Muscle layer of colon (tissue), 2 donors: ENCODE measurements at regions not wholly inside any gene's neighbourhood (a gene's known extent, or its start where the extent isn't known, plus 50 kb on each side); places are given as distances from the start of the nearest gene placed in this dataset.

Source experiments
- H3K27ac ChIP-seq: one replicate; pipeline ENCODE4 v1.7.0; 2013; ENCODE audit warnings: low read depth, mild to moderate bottlenecking, low read length, moderate library complexity
- H3K27me3 ChIP-seq, 2 donors: one replicate each; pipeline ENCODE4 v1.7.0; 2013; ENCODE audit warnings: low read length in 2 of 2, mild to moderate bottlenecking in 2 of 2; ENCODE audit not compliant: insufficient read depth in 2 of 2, control insufficient read depth in 1 of 2
- H3K36me3 ChIP-seq: one replicate; pipeline ENCODE4 v1.7.0; 2013; ENCODE audit warnings: mild to moderate bottlenecking, low read length; ENCODE audit not compliant: insufficient read depth
- H3K4me1 ChIP-seq: one replicate; pipeline ENCODE4 v1.7.0; 2013; ENCODE audit warnings: mild to moderate bottlenecking, low read length; ENCODE audit not compliant: insufficient read depth
- H3K4me3 ChIP-seq, 2 donors: one replicate each; pipeline ENCODE4 v1.7.0; 2013; ENCODE audit warnings: low read length in 2 of 2, low read depth in 1 of 2, mild to moderate bottlenecking in 1 of 2, moderate library complexity in 1 of 2
- H3K9ac ChIP-seq: one replicate; pipeline ENCODE4 v1.7.0; 2013; ENCODE audit warnings: low read length
- H3K9me3 ChIP-seq: one replicate; pipeline ENCODE4 v1.7.0; 2013; ENCODE audit warnings: mild to moderate bottlenecking, low read length
- donor health status: abdominal sarcoma.
- donor health status: Adenocarcinoma of cecum.

GRCh38 chr1:58921342-58921741 is 137.5 kb upstream of the JUN start:
- no peaks in the 10 kb centered on the region for H3K27me3 ChIP-seq
- H3K9ac ChIP-seq, result no peak overlapping the region
- no peaks in the 10 kb centered on the region for H3K9me3 ChIP-seq
- H3K27ac ChIP-seq, result no peak overlapping the region
- H3K36me3 ChIP-seq, result no peaks in the 10 kb centered on the region
- H3K4me1 ChIP-seq, result peaks cover 19% of the 10 kb centered on the region
- no peak overlapping the region for H3K4me3 ChIP-seq

GRCh38 chr1:58921751-58922150 is 137.9 kb upstream of the JUN start:
- H3K4me3 ChIP-seq, result no peak overlapping the region
- peak overlapping the region; percentile 6 for H3K27ac ChIP-seq
- H3K36me3 ChIP-seq, result no peaks in the 10 kb centered on the region
- no peaks in the 10 kb centered on the region for H3K27me3 ChIP-seq
- peaks cover 20% of the 10 kb centered on the region for H3K4me1 ChIP-seq
- no peaks in the 10 kb centered on the region for H3K9me3 ChIP-seq
- no peak overlapping the region for H3K9ac ChIP-seq

DNA sequence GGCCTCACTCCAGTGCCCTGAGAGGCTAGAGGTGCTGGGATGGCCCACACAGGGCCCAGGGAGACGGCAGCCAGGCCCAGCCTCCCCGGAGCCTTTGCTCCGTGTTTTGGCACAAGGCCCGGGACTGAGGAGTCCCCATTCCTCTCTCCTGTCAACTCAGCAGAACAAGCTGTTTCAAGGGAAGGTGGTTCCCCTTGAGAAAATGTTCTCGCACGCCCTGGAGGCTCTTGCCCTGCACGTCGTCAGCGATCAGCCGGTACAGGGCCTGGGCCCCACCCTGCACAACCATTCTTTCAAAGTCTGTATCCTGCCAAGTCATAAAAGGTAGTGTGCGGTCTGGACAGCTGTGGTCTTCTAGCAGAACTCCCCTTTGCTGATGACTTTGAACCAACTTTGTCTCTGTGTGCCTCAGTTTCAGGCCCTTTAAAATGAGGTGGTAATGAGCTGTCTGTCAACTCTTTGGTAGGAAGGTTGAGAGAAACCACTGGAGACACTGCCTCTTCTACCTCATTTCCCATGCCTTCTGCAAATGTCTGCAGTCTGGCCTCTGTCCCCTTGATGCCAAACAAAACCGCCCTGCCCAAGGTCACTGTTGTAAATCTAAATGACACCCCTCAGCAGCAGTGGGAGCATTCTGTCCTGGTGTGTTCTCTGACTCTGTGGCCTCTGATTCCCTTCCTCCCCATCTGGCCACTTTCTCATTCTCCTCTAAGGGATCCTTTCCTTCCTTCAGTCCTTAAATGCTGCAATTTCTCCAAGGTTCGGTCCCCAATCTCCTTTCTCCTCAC is 138.6 kb upstream of the JUN start:
- Histone ChIP-seq H3K27me3 (no peaks in the 10 kb centered on the region), H3K4me3 (no peak overlapping the region), H3K9me3 (no peaks in the 10 kb centered on the region), H3K4me1 (peaks cover 20% of the 10 kb centered on the region), H3K9ac (no peak overlapping the region), H3K27ac (no peak overlapping the region), H3K36me3 (no peaks in the 10 kb centered on the region)

GRCh38 chr1:58923090-58923470 is 139.2 kb upstream of the JUN start:
- H3K4me3 ChIP-seq, result no peak overlapping the region
- H3K9me3 ChIP-seq, result no peaks in the 10 kb centered on the region
- peaks cover 20% of the 10 kb centered on the region for H3K4me1 ChIP-seq
- no peak overlapping the region for H3K27ac ChIP-seq
- no peaks in the 10 kb centered on the region for H3K36me3 ChIP-seq
- H3K9ac ChIP-seq, result no peak overlapping the region
- no peaks in the 10 kb centered on the region for H3K27me3 ChIP-seq

DNA sequence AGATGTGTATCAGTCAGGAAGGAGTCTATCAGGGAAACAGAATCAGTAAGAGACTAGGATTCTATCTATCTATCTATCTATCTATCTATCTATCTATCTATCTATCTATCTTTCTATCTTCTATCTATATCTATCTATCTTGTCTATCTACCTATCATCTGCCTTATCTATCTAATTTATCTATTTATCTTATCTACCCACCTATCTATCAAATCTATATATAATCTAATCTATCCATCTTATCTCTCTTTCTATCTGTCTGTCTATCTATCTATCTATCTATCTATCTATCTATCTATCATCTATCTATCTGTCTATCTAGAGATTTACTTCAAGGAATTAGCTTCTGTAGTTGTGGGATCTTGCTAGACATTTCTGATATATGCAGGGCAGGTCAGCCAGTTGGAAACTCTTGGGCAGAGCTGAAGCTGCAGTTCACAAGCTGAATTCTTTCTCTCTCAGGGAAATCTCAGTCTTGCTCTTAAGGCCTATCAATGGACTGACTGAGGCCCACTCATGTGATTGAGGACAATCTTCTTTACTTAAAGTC is 140.2 kb upstream of the JUN start:
- H3K27me3 ChIP-seq, result no peaks in the 10 kb centered on the region
- H3K9ac ChIP-seq, result no peak overlapping the region
- peaks cover 20% of the 10 kb centered on the region for H3K4me1 ChIP-seq
- H3K4me3 ChIP-seq, result no peak overlapping the region
- H3K9me3 ChIP-seq, result no peaks in the 10 kb centered on the region
- no peak overlapping the region for H3K27ac ChIP-seq
- H3K36me3 ChIP-seq, result no peaks in the 10 kb centered on the region

DNA sequence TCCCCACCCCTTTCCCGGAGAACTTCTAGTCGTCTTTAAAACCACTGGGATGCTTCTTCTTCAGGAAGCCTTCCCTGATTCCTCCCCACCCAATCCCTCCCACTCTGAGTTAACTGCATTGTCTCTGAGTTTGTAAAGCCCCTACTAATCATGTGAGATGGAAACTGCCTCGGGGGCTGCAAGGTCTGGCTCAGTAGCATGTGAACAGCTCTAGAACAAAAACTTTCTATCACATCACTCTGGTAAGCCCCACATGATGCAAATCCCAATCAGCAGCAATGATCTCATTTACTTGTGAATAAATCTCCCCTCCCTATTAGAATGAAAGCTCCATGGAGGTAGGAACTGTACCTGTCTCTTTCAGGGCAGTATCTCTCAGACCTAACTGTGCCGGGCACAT is 141.0 kb upstream of the JUN start:
- Histone ChIP-seq H3K4me1 (peaks cover 20% of the 10 kb centered on the region), H3K9me3 (no peaks in the 10 kb centered on the region), H3K27ac (no peak overlapping the region), H3K4me3 (no peak overlapping the region), H3K9ac (no peak overlapping the region), H3K36me3 (no peaks in the 10 kb centered on the region), H3K27me3 (no peaks in the 10 kb centered on the region)

DNA sequence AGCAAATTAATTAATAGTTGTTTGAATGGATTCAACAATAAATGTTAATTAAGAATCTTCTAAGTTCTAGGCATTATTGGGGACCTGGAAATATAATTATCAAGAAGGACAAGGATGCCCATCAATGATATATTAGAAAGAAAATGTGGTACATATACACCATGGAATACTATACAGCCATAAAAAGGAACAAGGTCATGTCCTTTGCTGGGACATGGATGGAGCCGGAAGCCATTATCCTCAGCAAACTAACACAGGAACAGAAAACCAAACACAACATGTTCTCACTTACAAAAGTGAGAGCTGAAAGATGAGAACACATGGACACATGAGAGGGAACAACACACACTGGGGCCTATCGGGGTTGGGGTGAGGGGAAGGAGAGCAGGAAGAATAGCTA is 141.4 kb upstream of the JUN start:
- Histone ChIP-seq H3K9ac (no peak overlapping the region), H3K27ac (no peak overlapping the region), H3K27me3 (no peaks in the 10 kb centered on the region), H3K36me3 (no peaks in the 10 kb centered on the region), H3K4me1 (peaks cover 20% of the 10 kb centered on the region), H3K9me3 (no peaks in the 10 kb centered on the region), H3K4me3 (no peak overlapping the region)

- no peaks in the 10 kb centered on the region for H3K36me3 ChIP-seq
- no peaks in the 10 kb centered on the region for H3K27me3 ChIP-seq
- no peak overlapping the region for H3K27ac ChIP-seq
- peaks cover 20% of the 10 kb centered on the region for H3K4me1 ChIP-seq
- H3K9ac ChIP-seq, result no peak overlapping the region
- H3K4me3 ChIP-seq, result no peak overlapping the region
- H3K9me3 ChIP-seq, result no peaks in the 10 kb centered on the region
These were observed 142.3 kb upstream of the JUN start for GRCh38 chr1:58926152-58926551.

GRCh38 chr1:58927041-58927721 is 143.3 kb upstream of the JUN start:
- Histone ChIP-seq H3K4me1 (peaks cover 15% of the 10 kb centered on the region), H3K27me3 (no peaks in the 10 kb centered on the region), H3K9ac (no peak overlapping the region), H3K4me3 (no peak overlapping the region), H3K27ac (no peak overlapping the region), H3K9me3 (no peaks in the 10 kb centered on the region), H3K36me3 (no peaks in the 10 kb centered on the region)

DNA sequence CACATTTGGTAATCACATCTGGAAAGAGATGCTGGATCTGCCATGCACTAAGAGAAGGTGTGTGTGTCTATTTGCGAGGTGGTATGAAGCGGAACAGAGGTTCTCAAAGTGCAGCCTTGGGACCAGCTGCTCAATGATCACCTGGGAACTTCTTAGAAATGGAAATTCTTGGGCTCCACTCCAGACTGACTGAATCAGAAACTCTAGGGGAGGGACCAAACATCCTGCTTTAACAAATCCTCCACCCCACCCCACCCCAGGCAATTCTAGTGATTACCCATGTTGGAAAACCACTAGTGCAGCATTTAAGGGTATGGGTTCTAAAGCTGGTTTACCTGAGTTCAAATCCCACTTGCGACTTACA is 143.9 kb upstream of the JUN start:
- Histone ChIP-seq H3K27ac (no peak overlapping the region), H3K9ac (no peak overlapping the region), H3K4me3 (no peak overlapping the region)

DNA sequence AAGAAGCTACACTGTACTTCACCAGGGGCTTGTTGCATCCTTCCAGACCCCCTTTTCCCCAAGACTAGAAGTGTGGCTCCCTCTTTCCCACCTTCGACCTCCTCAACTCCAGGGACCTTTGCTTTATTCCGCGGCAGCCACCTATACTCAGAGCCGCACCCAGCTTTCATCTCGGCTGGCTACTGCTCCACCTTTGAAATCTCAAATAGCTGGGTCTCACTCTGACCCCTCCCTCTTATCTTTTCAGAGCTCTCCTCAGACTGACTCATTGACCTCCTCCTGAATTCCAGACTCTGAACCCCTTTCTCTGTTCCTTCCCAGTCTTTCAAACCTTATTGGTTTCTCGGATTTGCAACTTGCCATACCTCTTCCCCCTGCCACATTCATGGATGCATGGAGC is 144.7 kb upstream of the JUN start:
- Histone ChIP-seq H3K4me3 (no peak overlapping the region), H3K27me3 (no peaks in the 10 kb centered on the region), H3K36me3 (no peaks in the 10 kb centered on the region), H3K9ac (no peak overlapping the region), H3K9me3 (no peaks in the 10 kb centered on the region), H3K27ac (no peak overlapping the region), H3K4me1 (peaks cover 5% of the 10 kb centered on the region)

More for the DNA sequence above, 143.9 kb upstream of the JUN start:
- Histone ChIP-seq H3K4me1 (peaks cover 10% of the 10 kb centered on the region), H3K9me3 (no peaks in the 10 kb centered on the region), H3K36me3 (no peaks in the 10 kb centered on the region), H3K27me3 (no peaks in the 10 kb centered on the region)
